ENCODE measurements at regions not wholly inside any gene's neighbourhood (a gene's known extent, or its start where the extent isn't known, plus 50 kb on each side); places are given as distances from the start of the nearest gene placed in this dataset.

GRCh38 chr16:13507530-13507929 is 412.4 kb upstream of the ERCC4 start:
- Histone ChIP-seq H2BK12ac (ENCODE audit: insufficient read length, low read depth, low read length) (no peak overlapping the region), H2BK120ac (ENCODE audit: low read depth, low read length, poor library complexity, severe bottlenecking) (no peak overlapping the region), H3K4ac (ENCODE audit: low read depth, low read length) (no peak overlapping the region), H2BK20ac (ENCODE audit: low read depth, low read length, poor library complexity, severe bottlenecking) (no peak overlapping the region), H3K23me2 (ENCODE audit: insufficient read length, low read depth, low read length, poor library complexity, severe bottlenecking) (no peaks in the 10 kb centered on the region), H3K56ac (ENCODE audit: insufficient read length, low read depth, low read length) (no peak overlapping the region), H3T11ph (ENCODE audit: low read length) (no peak overlapping the region), H4K20me1 (ENCODE audit: control insufficient read depth, insufficient read depth, insufficient read length) (no peaks in the 10 kb centered on the region), H4K91ac (ENCODE audit: insufficient read length, low read depth, low read length) (no peak overlapping the region), H2AFZ (ENCODE audit: low read length) (no peak overlapping the region), H3K79me2 (ENCODE audit: insufficient read depth, low read length) (no peaks in the 10 kb centered on the region), H3K23ac (ENCODE audit: insufficient read length, low read depth, low read length) (no peak overlapping the region), H3K4me1 (ENCODE audit: insufficient read depth, low read length) (no peaks in the 10 kb centered on the region), H3K14ac (ENCODE audit: insufficient read depth, low read length) (no peak overlapping the region), H4K5ac (ENCODE audit: insufficient read length, low read depth, low read length) (no peak overlapping the region), H3K4me2 (ENCODE audit: insufficient read depth, insufficient read length, low read length) (no peak overlapping the region), H3K9ac (ENCODE audit: extremely low read depth, insufficient read length, low read length) (no peak overlapping the region), H3K79me1 (ENCODE audit: insufficient read depth, low read depth, low read length, poor library complexity, severe bottlenecking) (no peaks in the 10 kb centered on the region), H3K9me3 (ENCODE audit: control insufficient read depth, low read depth, low read length) (no peaks in the 10 kb centered on the region), H2BK5ac (ENCODE audit: insufficient read length, low read length) (no peak overlapping the region), H3K18ac (ENCODE audit: insufficient read length, low read depth, low read length) (no peak overlapping the region), H3K27me3 (ENCODE audit: insufficient read depth, low read length) (no peaks in the 10 kb centered on the region), H2AK5ac (ENCODE audit: insufficient read length, low read length) (no peak overlapping the region), H2BK15ac (ENCODE audit: low read depth, low read length) (no peak overlapping the region), H3K27ac (ENCODE audit: insufficient read length, low read depth, low read length) (no peak overlapping the region), H4K8ac (replicated peaks; ENCODE audit: insufficient read length, low read depth, low read length) (no peak overlapping the region)
- no peaks in the 10 kb centered on the region for H3K27me3 Mint-ChIP-seq (ENCODE audit: low read depth)
- H3K36me3 Mint-ChIP-seq (ENCODE audit: insufficient read depth in 1 of 3, low read depth in 3 of 3), result peaks cover 0 to 3% (median 0%) of the 10 kb centered on the region in 3 experiments; a peak in 1 of 7 replicates
- no peak for DNase-seq
- WGBS (ENCODE audit: extremely low coverage, insufficient read length, low lambda C conversion rate), result no CpG with 5 or more reads among the region's 5 CpGs
- no peak overlapping the region for H3K27ac Mint-ChIP-seq
- no peak for TF ChIP-seq CTCF (conservative IDR thresholded peaks at IDR 0.05)
- peaks cover 3 to 6% of the 10 kb centered on the region in 2 experiments; a peak in 3 of 5 replicates for H3K9me3 Mint-ChIP-seq
- no peak overlapping the region for H3K4me3 Mint-ChIP-seq
- peaks cover 11 to 28% of the 10 kb centered on the region in 2 experiments for H3K4me1 Mint-ChIP-seq
